H9 (cell line): ENCODE measurements at regions not wholly inside any gene's neighbourhood (a gene's known extent, or its start where the extent isn't known, plus 50 kb on each side); places are given as distances from the start of the nearest gene placed in this dataset.

Experiments
- DNase-seq: peaks from one replicate; pipeline ENCODE4 v3.0.0-alpha.2; 2017
- H2AFZ ChIP-seq: one replicate; pipeline ENCODE4 v1.6.1; 2013; ENCODE audit warnings: mild to moderate bottlenecking, low read length, control low read depth, moderate library complexity
- H2AK5ac ChIP-seq: 2 replicates; pipeline ENCODE4 v1.6.1; 2013; ENCODE audit warnings: low read length, control low read depth, mixed read lengths; ENCODE audit not compliant: insufficient read length
- H2BK120ac ChIP-seq: one replicate; pipeline ENCODE4 v1.6.1; 2013; ENCODE audit warnings: low read depth, mild to moderate bottlenecking, low read length, control low read depth, inconsistent platforms; ENCODE audit not compliant: poor library complexity, severe bottlenecking
- H2BK12ac ChIP-seq: 2 replicates; pipeline ENCODE4 v1.6.1; 2013; ENCODE audit warnings: low read length, control low read depth, mixed read lengths, low read depth; ENCODE audit not compliant: insufficient read length
- H2BK15ac ChIP-seq: 2 replicates; pipeline ENCODE4 v1.6.1; 2013; ENCODE audit warnings: low read depth, low read length, control low read depth
- H2BK20ac ChIP-seq: one replicate; pipeline ENCODE4 v1.6.1; 2013; ENCODE audit warnings: low read depth, mild to moderate bottlenecking, low read length, control low read depth, inconsistent platforms; ENCODE audit not compliant: poor library complexity, severe bottlenecking
- H2BK5ac ChIP-seq: 2 replicates; pipeline ENCODE4 v1.6.1; 2013; ENCODE audit warnings: low read length, control low read depth, mixed read lengths; ENCODE audit not compliant: insufficient read length
- H3K14ac ChIP-seq: 2 replicates; pipeline ENCODE4 v1.6.1; 2013; ENCODE audit warnings: low read length, control low read depth; ENCODE audit not compliant: insufficient read depth
- H3K18ac ChIP-seq: 2 replicates; pipeline ENCODE4 v1.6.1; 2013; ENCODE audit warnings: low read depth, mild to moderate bottlenecking, mixed read lengths, low read length, control low read depth; ENCODE audit not compliant: insufficient read length
- H3K23ac ChIP-seq: 2 replicates; pipeline ENCODE4 v1.6.1; 2013; ENCODE audit warnings: low read length, control low read depth, mixed read lengths, low read depth; ENCODE audit not compliant: insufficient read length
- H3K23me2 ChIP-seq: 2 replicates; pipeline ENCODE4 v1.6.1; 2013; ENCODE audit warnings: low read depth, mild to moderate bottlenecking, mixed read lengths, low read length, control low read depth; ENCODE audit not compliant: insufficient read length, poor library complexity, severe bottlenecking
- H3K27ac ChIP-seq: 2 replicates; pipeline ENCODE4 v1.5.1; 2013; ENCODE audit warnings: low read length, control low read depth, mixed read lengths, low read depth; ENCODE audit not compliant: insufficient read length
- H3K27me3 ChIP-seq: 2 replicates; pipeline ENCODE4 v1.6.1; 2013; ENCODE audit warnings: low read length, control low read depth, inconsistent platforms; ENCODE audit not compliant: insufficient read depth
- H3K4ac ChIP-seq: 2 replicates; pipeline ENCODE4 v1.6.1; 2013; ENCODE audit warnings: low read depth, mild to moderate bottlenecking, control low read depth, inconsistent platforms, low read length, moderate library complexity
- H3K4me1 ChIP-seq: 2 replicates; pipeline ENCODE4 v1.6.1; 2013; ENCODE audit warnings: low read length, control low read depth, inconsistent platforms; ENCODE audit not compliant: insufficient read depth
- H3K4me2 ChIP-seq: 2 replicates; pipeline ENCODE4 v1.6.1; 2013; ENCODE audit warnings: low read length, control low read depth, mixed read lengths; ENCODE audit not compliant: insufficient read length, insufficient read depth
- H3K56ac ChIP-seq: 2 replicates; pipeline ENCODE4 v1.6.1; 2013; ENCODE audit warnings: low read depth, mild to moderate bottlenecking, mixed read lengths, low read length, control low read depth; ENCODE audit not compliant: insufficient read length
- H3K79me1 ChIP-seq: 2 replicates; pipeline ENCODE4 v1.6.1; 2013; ENCODE audit warnings: low read depth, mild to moderate bottlenecking, moderate library complexity, low read length, control low read depth, inconsistent platforms; ENCODE audit not compliant: insufficient read depth, poor library complexity, severe bottlenecking
- H3K79me2 ChIP-seq: 2 replicates; pipeline ENCODE4 v1.6.1; 2013; ENCODE audit warnings: low read length, control low read depth, inconsistent platforms; ENCODE audit not compliant: insufficient read depth
- H3K9ac ChIP-seq: 2 replicates; pipeline ENCODE4 v1.6.1; 2013; ENCODE audit warnings: low read length, control low read depth, mixed read lengths; ENCODE audit not compliant: insufficient read length; ENCODE audit errors: extremely low read depth
- H3K9me3 ChIP-seq: one replicate; pipeline ENCODE4 v1.6.1; 2013; ENCODE audit warnings: low read depth, low read length, inconsistent platforms; ENCODE audit not compliant: control insufficient read depth
- H3T11ph ChIP-seq: one replicate; pipeline ENCODE4 v1.6.1; 2013; ENCODE audit warnings: mild to moderate bottlenecking, low read length, control low read depth, inconsistent platforms
- H4K20me1 ChIP-seq: one replicate; pipeline ENCODE4 v1.6.1; 2013; ENCODE audit not compliant: control insufficient read depth, insufficient read length, insufficient read depth
- H4K5ac ChIP-seq: 2 replicates; pipeline ENCODE4 v1.6.1; 2013; ENCODE audit warnings: low read depth, mild to moderate bottlenecking, mixed read lengths, low read length, control low read depth; ENCODE audit not compliant: insufficient read length
- H4K8ac ChIP-seq: replicated peaks from 2 replicates; pipeline ENCODE4 v1.6.1; 2013; ENCODE audit warnings: low read length, control low read depth, mixed read lengths, low read depth; ENCODE audit not compliant: insufficient read length
- H4K91ac ChIP-seq: 2 replicates; pipeline ENCODE4 v1.6.1; 2013; ENCODE audit warnings: low read depth, mild to moderate bottlenecking, moderate library complexity, mixed read lengths, low read length, control low read depth; ENCODE audit not compliant: insufficient read length
- H3K27ac Mint-ChIP-seq, 3 experiments: 2 replicates in 2 of 3; 3 replicates in 1 of 3; pipeline ENCODE4 v1.8.0; 2020 to 2021; ENCODE audit warnings: mixed read lengths in 3 of 3, mild to moderate bottlenecking in 1 of 3, moderate library complexity in 1 of 3
- H3K27me3 Mint-ChIP-seq: 2 replicates; pipeline ENCODE4 v1.8.0; 2021; ENCODE audit warnings: low read depth, mild to moderate bottlenecking, moderate library complexity, mixed read lengths
- H3K36me3 Mint-ChIP-seq, 3 experiments: 2 replicates in 2 of 3; 3 replicates in 1 of 3; pipeline ENCODE4 v1.8.0; 2020 to 2021; ENCODE audit warnings: low read depth in 3 of 3, mixed read lengths in 3 of 3; ENCODE audit not compliant: insufficient read depth in 1 of 3
- H3K4me1 Mint-ChIP-seq, 2 experiments: 2 replicates each; pipeline ENCODE4 v1.8.0; 2020; ENCODE audit warnings: mixed read lengths in 2 of 2
- H3K4me3 Mint-ChIP-seq, 2 experiments: 2 replicates in 1 of 2; 3 replicates in 1 of 2; pipeline ENCODE4 v1.8.0; 2020 to 2021; ENCODE audit warnings: mild to moderate bottlenecking in 2 of 2, mixed read lengths in 2 of 2, moderate library complexity in 1 of 2
- H3K9me3 Mint-ChIP-seq, 2 experiments: 2 replicates in 1 of 2; 3 replicates in 1 of 2; pipeline ENCODE4 v1.8.0; 2020; ENCODE audit warnings: mild to moderate bottlenecking in 2 of 2, mixed read lengths in 2 of 2, moderate library complexity in 1 of 2
- WGBS: extraction: QIAGEN DNeasy Blood & Tissue Kit; methylation state at CpG from one replicate; pipeline ENCODE4 v1.1.7; 2013; ENCODE audit warnings: missing lambda C conversion rate, low lambda C conversion rate, mixed read lengths; ENCODE audit not compliant: insufficient read length; ENCODE audit errors: extremely low coverage; 5-methylcytosine and 5-hydroxymethylcytosine counted together
- TF ChIP-seq, protein P1 (sequence below): fragments of 200-600 bp; sonication (generic); conservative IDR thresholded peaks from 3 replicates; pipeline ENCODE4 v1.8.0; 2021; ENCODE audit warnings: antibody characterized with exemption, mild to moderate bottlenecking

DNA sequence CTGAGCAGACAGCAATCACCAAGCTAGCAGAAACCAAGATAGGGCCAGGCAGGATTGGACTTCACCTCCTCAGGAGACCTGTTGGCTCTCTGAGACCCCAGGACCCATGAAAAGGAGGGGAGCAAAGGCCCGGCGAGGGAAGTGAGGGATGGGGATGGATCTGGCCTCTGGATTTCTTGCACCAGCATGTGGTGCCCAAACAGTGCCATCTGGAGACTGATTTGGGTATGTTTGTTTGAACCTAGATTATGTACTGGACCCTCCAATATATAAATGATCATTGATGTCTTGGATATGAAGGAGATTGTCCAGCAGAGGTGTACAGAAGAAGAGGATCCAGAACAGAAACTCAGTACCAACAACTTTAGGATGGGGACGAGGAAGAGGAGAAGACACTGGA is 83.4 kb upstream of the LY86 start:
- H3K4me3 Mint-ChIP-seq = no peak overlapping the region
- peaks cover 4% of the 10 kb centered on the region for H3K27me3 Mint-ChIP-seq
- Histone ChIP-seq H2BK20ac (no peak overlapping the region), H4K20me1 (no peaks in the 10 kb centered on the region), H2BK120ac (no peak overlapping the region), H3K56ac (no peak overlapping the region), H3K27ac (no peak overlapping the region), H4K5ac (no peak overlapping the region), H3K23me2 (no peaks in the 10 kb centered on the region), H3K79me1 (no peaks in the 10 kb centered on the region), H2BK15ac (no peak overlapping the region), H3K14ac (no peak overlapping the region), H3K23ac (no peak overlapping the region), H2BK5ac (no peak overlapping the region), H4K8ac (no peak overlapping the region), H3K4me1 (no peaks in the 10 kb centered on the region), H3K9me3 (no peaks in the 10 kb centered on the region), H3K79me2 (no peaks in the 10 kb centered on the region), H2BK12ac (no peak overlapping the region), H3K4me2 (no peak overlapping the region), H3K18ac (no peak overlapping the region), H3K27me3 (no peaks in the 10 kb centered on the region), H3T11ph (no peak overlapping the region), H3K4ac (no peak overlapping the region), H2AFZ (no peak overlapping the region), H4K91ac (no peak overlapping the region), H2AK5ac (no peak overlapping the region), H3K9ac (no peak overlapping the region)
- TF ChIP-seq, protein P1, sequence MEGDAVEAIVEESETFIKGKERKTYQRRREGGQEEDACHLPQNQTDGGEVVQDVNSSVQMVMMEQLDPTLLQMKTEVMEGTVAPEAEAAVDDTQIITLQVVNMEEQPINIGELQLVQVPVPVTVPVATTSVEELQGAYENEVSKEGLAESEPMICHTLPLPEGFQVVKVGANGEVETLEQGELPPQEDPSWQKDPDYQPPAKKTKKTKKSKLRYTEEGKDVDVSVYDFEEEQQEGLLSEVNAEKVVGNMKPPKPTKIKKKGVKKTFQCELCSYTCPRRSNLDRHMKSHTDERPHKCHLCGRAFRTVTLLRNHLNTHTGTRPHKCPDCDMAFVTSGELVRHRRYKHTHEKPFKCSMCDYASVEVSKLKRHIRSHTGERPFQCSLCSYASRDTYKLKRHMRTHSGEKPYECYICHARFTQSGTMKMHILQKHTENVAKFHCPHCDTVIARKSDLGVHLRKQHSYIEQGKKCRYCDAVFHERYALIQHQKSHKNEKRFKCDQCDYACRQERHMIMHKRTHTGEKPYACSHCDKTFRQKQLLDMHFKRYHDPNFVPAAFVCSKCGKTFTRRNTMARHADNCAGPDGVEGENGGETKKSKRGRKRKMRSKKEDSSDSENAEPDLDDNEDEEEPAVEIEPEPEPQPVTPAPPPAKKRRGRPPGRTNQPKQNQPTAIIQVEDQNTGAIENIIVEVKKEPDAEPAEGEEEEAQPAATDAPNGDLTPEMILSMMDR = peak; percentile 22; the same call in 2 of the 3 replicates
- H3K4me1 Mint-ChIP-seq = no peaks in the 10 kb centered on the region
- peaks cover 3 to 5% of the 10 kb centered on the region in 2 experiments; a peak in 2 of 5 replicates for H3K9me3 Mint-ChIP-seq
- no CpG with 5 or more reads among the region's 3 CpGs for WGBS
- H3K27ac Mint-ChIP-seq = no peak overlapping the region
- H3K36me3 Mint-ChIP-seq = no peaks in the 10 kb centered on the region
- DNase-seq = no peak
